ENCODE measurements at regions not wholly inside any gene's neighbourhood (a gene's known extent, or its start where the extent isn't known, plus 50 kb on each side); places are given as distances from the start of the nearest gene placed in this dataset.

- no peak overlapping the region for H3K4me3 ChIP-seq (ENCODE audit: low read length in 2 of 2)
- intact Hi-C loops (cut with DNase I): no loop called here
- ATAC-seq (ENCODE audit: low FRiP score): no peak
- WGBS, 2 donors: 85 to 91% methylated on average over 13 of the region's 13 CpGs
- no peak for DNase-seq
- H3K27me3 ChIP-seq (ENCODE audit: control insufficient read depth in 1 of 2, insufficient read depth in 2 of 2, low read length in 1 of 2): peaks cover 0 to 2% of the 10 kb centered on the region in 2 donors
- no peak overlapping the region for H3K27ac ChIP-seq (ENCODE audit: low read depth in 1 of 2, low read length in 2 of 2)
- H3K4me1 ChIP-seq (ENCODE audit: control insufficient read depth in 1 of 2, insufficient read depth in 2 of 2, low read length in 2 of 2): no peaks in the 10 kb centered on the region
- peaks cover 2% of the 10 kb centered on the region for H3K9me3 ChIP-seq (ENCODE audit: control insufficient read depth, low read length)
- H3K36me3 ChIP-seq (ENCODE audit: control insufficient read depth in 1 of 2, insufficient read depth in 2 of 2, low read length in 1 of 2): no peaks in the 10 kb centered on the region
Measured at GRCh38 chr5:1704266-1704665, 95.4 kb downstream of the MRPL36 start.

GRCh38 chr5:1703352-1704050, 96.1 kb downstream of the MRPL36 start:
- Histone ChIP-seq H3K9me3 (ENCODE audit: control insufficient read depth, low read length) (peaks cover 2% of the 10 kb centered on the region), H3K36me3 (ENCODE audit: control insufficient read depth in 1 of 2, insufficient read depth in 2 of 2, low read length in 1 of 2) (no peaks in the 10 kb centered on the region), H3K27me3 (ENCODE audit: control insufficient read depth in 1 of 2, insufficient read depth in 2 of 2, low read length in 1 of 2) (peaks cover 0 to 2% of the 10 kb centered on the region in 2 donors), H3K4me3 (ENCODE audit: low read length in 2 of 2) (no peak overlapping the region), H3K27ac (ENCODE audit: low read depth in 1 of 2, low read length in 2 of 2) (no peak overlapping the region), H3K4me1 (ENCODE audit: control insufficient read depth in 1 of 2, insufficient read depth in 2 of 2, low read length in 2 of 2) (no peaks in the 10 kb centered on the region)
- DNase-seq (no peak), ATAC-seq (ENCODE audit: low FRiP score) (no peak)
- intact Hi-C loops (cut with DNase I): no loop called here
- 85 to 86% methylated on average over 21 of the region's 21 CpGs for WGBS, 2 donors

GRCh38 chr5:1702318-1702717, 97.3 kb downstream of the MRPL36 start:
- Histone ChIP-seq H3K4me3 (ENCODE audit: low read length in 2 of 2) (no peak overlapping the region), H3K27me3 (ENCODE audit: control insufficient read depth in 1 of 2, insufficient read depth in 2 of 2, low read length in 1 of 2) (no peaks in the 10 kb centered on the region), H3K4me1 (ENCODE audit: control insufficient read depth in 1 of 2, insufficient read depth in 2 of 2, low read length in 2 of 2) (no peaks in the 10 kb centered on the region), H3K9me3 (ENCODE audit: control insufficient read depth, low read length) (no peaks in the 10 kb centered on the region), H3K36me3 (ENCODE audit: control insufficient read depth in 1 of 2, insufficient read depth in 2 of 2, low read length in 1 of 2) (no peaks in the 10 kb centered on the region), H3K27ac (ENCODE audit: low read depth in 1 of 2, low read length in 2 of 2) (no peak overlapping the region)
- DNase-seq (no peak), ATAC-seq (ENCODE audit: low FRiP score) (no peak)
- intact Hi-C loops (cut with DNase I): no loop called here
- WGBS, 2 donors: 73 to 75% methylated on average over 21 of the region's 21 CpGs

DNA sequence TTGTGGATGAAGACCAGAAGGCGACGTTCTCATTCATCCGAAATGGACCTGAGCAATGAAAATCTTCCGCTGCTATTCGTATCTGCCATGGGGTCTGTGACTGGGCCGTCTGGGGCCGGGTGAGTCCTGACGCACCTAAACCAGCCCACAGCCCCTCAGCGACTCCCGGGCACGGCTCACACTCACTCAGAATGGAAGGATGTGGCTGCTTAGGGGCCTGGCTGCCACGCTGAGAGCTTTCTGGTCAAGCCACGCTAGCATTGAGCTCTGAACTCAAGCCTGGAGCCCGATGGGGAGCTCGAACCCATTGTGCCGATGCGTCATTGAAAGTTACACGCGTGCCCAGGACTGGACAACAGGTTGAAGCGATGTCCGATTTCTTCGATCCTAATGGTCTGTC, 97.8 kb downstream of the MRPL36 start:
- H3K4me3 ChIP-seq (ENCODE audit: low read length in 2 of 2): no peak overlapping the region
- DNase-seq: no peak
- no peaks in the 10 kb centered on the region for H3K9me3 ChIP-seq (ENCODE audit: control insufficient read depth, low read length)
- no peaks in the 10 kb centered on the region for H3K27me3 ChIP-seq (ENCODE audit: control insufficient read depth in 1 of 2, insufficient read depth in 2 of 2, low read length in 1 of 2)
- no peaks in the 10 kb centered on the region for H3K36me3 ChIP-seq (ENCODE audit: control insufficient read depth in 1 of 2, insufficient read depth in 2 of 2, low read length in 1 of 2)
- no peak overlapping the region for H3K27ac ChIP-seq (ENCODE audit: low read depth in 1 of 2, low read length in 2 of 2)
- intact Hi-C loops (cut with DNase I): no loop called here
- ATAC-seq (ENCODE audit: low FRiP score): no peak
- no peaks in the 10 kb centered on the region for H3K4me1 ChIP-seq (ENCODE audit: control insufficient read depth in 1 of 2, insufficient read depth in 2 of 2, low read length in 2 of 2)
- 83 to 85% methylated on average over 22 of the region's 22 CpGs for WGBS, 2 donors

DNA sequence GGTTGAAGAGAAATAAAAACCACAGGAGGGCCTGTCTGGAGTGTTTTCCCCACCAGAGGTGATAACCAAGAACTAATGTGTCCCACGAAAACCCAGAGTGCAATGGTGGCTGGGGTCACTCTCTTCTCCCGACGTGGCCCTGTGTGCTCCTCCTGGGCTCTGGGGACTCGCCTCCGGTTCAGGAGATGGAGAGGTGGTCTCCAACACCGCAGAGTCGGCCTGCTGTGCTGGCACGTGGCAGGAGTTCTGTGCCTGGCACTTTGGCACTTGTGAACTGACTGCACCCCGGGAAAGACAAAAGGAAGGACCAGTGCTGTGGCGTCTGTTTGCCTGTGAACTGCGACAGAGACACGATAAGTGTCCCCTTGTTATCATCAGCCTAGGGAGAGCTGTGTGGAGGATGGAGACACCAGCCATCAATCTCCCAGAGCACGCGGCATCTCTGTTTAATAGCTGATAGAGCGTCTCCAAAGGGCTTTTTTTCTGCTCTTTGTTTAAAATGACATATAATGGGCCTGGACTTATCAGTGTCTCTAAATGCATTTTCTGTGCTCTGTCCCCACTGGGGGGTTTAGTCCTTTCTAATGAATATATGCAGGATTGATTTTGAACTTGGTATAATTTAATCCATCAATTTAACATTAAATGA, 98.3 kb downstream of the MRPL36 start:
- no peaks in the 10 kb centered on the region for H3K4me1 ChIP-seq (ENCODE audit: control insufficient read depth in 1 of 2, insufficient read depth in 2 of 2, low read length in 2 of 2)
- 79 to 85% methylated on average over 15 of the region's 15 CpGs for WGBS, 2 donors
- no peak overlapping the region for H3K27ac ChIP-seq (ENCODE audit: low read depth in 1 of 2, low read length in 2 of 2)
- no peak for ATAC-seq (ENCODE audit: low FRiP score)
- H3K36me3 ChIP-seq (ENCODE audit: control insufficient read depth in 1 of 2, insufficient read depth in 2 of 2, low read length in 1 of 2): no peaks in the 10 kb centered on the region
- H3K27me3 ChIP-seq (ENCODE audit: control insufficient read depth in 1 of 2, insufficient read depth in 2 of 2, low read length in 1 of 2): no peaks in the 10 kb centered on the region
- intact Hi-C loops (cut with DNase I): no loop called here
- no peak for DNase-seq
- no peak overlapping the region for H3K4me3 ChIP-seq (ENCODE audit: low read length in 2 of 2)
- H3K9me3 ChIP-seq (ENCODE audit: control insufficient read depth, low read length): no peaks in the 10 kb centered on the region

GRCh38 chr5:1699394-1699793, 100.2 kb downstream of the MRPL36 start:
- no peak for DNase-seq
- H3K9me3 ChIP-seq (ENCODE audit: control insufficient read depth, low read length): no peaks in the 10 kb centered on the region
- no peak overlapping the region for H3K27ac ChIP-seq (ENCODE audit: low read depth in 1 of 2, low read length in 2 of 2)
- 79 to 80% methylated on average over 6 of the region's 6 CpGs for WGBS, 2 donors
- no peaks in the 10 kb centered on the region for H3K27me3 ChIP-seq (ENCODE audit: control insufficient read depth in 1 of 2, insufficient read depth in 2 of 2, low read length in 1 of 2)
- ATAC-seq (ENCODE audit: low FRiP score): no peak
- intact Hi-C loops (cut with DNase I): no loop called here
- H3K4me1 ChIP-seq (ENCODE audit: control insufficient read depth in 1 of 2, insufficient read depth in 2 of 2, low read length in 2 of 2): no peaks in the 10 kb centered on the region
- no peak overlapping the region for H3K4me3 ChIP-seq (ENCODE audit: low read length in 2 of 2)
- H3K36me3 ChIP-seq (ENCODE audit: control insufficient read depth in 1 of 2, insufficient read depth in 2 of 2, low read length in 1 of 2): no peaks in the 10 kb centered on the region

DNA sequence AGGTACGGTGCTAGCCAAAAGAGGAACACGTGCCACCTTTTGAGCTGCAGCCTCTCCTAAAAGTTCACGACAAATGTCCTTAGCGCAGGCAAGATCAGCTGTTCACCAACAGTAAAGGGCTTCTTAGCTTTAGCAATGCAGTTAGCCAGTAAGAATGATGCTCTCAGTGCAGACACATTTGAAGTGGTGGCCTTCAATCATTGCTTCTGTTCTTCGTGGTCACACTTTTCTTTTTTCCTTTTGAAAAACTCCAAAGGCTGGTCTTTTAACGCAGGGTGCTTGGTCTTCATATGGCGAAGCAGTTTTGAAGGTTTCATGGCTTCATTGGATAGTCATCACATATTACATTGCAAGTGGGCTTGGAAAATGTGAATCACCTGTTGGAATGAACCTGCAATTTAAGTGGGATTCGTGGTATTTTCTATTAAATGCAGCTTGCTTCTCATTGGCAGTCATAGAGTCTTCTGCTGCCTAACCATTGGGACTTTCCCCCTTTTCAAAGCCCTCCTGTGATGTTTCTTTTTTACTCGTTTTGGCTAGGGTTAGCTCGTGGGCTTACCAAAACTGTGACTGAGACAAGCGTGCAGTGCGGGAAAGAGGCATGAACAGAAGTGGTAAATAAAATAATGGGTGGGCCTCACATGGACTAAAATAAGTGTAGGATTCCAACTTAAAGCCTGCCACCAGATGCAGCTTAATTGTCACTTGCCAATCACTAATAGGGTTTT, 100.9 kb downstream of the MRPL36 start:
- H3K27ac ChIP-seq (ENCODE audit: low read depth in 1 of 2, low read length in 2 of 2): no peak overlapping the region
- intact Hi-C loops (cut with DNase I): no loop called here
- 81% methylated on average over 12 of the region's 12 CpGs for WGBS, 2 donors

DNA sequence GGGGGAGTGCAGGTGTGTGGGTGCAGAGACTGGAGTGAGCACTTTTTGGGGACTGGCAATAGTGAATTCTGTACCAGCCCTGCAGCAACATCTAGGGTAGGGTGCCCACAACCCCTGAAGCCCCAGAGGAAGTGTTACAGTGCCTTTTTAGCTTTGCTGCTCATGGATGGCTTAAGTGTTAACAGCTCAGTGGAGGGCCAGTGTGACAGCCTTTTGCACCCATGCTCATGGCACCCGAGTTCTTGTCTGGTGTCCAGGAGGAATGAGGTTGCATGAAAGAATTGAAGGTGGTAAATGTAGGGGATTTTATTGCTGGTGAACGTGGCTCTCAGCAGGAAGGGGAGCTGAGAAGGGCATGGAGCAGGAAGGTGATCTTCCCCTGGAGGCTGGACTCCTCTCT, 107.3 kb downstream of the MRPL36 start:
- Histone ChIP-seq H3K36me3 (ENCODE audit: control insufficient read depth in 1 of 2, insufficient read depth in 2 of 2, low read length in 1 of 2) (no peaks in the 10 kb centered on the region), H3K4me1 (ENCODE audit: control insufficient read depth in 1 of 2, insufficient read depth in 2 of 2, low read length in 2 of 2) (no peaks in the 10 kb centered on the region)
- no peak for DNase-seq

More for the DNA sequence above, 100.9 kb downstream of the MRPL36 start:
- Histone ChIP-seq H3K27me3 (ENCODE audit: control insufficient read depth in 1 of 2, insufficient read depth in 2 of 2, low read length in 1 of 2) (no peaks in the 10 kb centered on the region), H3K36me3 (ENCODE audit: control insufficient read depth in 1 of 2, insufficient read depth in 2 of 2, low read length in 1 of 2) (no peaks in the 10 kb centered on the region), H3K4me3 (ENCODE audit: low read length in 2 of 2) (no peak overlapping the region), H3K4me1 (ENCODE audit: control insufficient read depth in 1 of 2, insufficient read depth in 2 of 2, low read length in 2 of 2) (no peaks in the 10 kb centered on the region), H3K9me3 (ENCODE audit: control insufficient read depth, low read length) (no peaks in the 10 kb centered on the region)
- ATAC-seq (ENCODE audit: low FRiP score) (no peak), DNase-seq (no peak)

More for the DNA sequence above, 107.3 kb downstream of the MRPL36 start:
- WGBS, 2 donors: 54 to 55% methylated on average over 2 of the region's 2 CpGs
- Histone ChIP-seq H3K27me3 (ENCODE audit: control insufficient read depth in 1 of 2, insufficient read depth in 2 of 2, low read length in 1 of 2) (no peaks in the 10 kb centered on the region), H3K4me3 (ENCODE audit: low read length in 2 of 2) (no peak overlapping the region), H3K9me3 (ENCODE audit: control insufficient read depth, low read length) (peaks cover 2% of the 10 kb centered on the region), H3K27ac (ENCODE audit: low read depth in 1 of 2, low read length in 2 of 2) (no peak overlapping the region)
- intact Hi-C loops (cut with DNase I): no loop called here
- no peak for ATAC-seq (ENCODE audit: low FRiP score)
